MM.1S (cell line): ENCODE measurements at regions not wholly inside any gene's neighbourhood (a gene's known extent, or its start where the extent isn't known, plus 50 kb on each side); places are given as distances from the start of the nearest gene placed in this dataset.

Experiments
- CTCF ChIP-seq: fragments of 300-600 bp; sonication (generic); IDR thresholded peaks from 2 replicates; pipeline ENCODE4 v1.5.1; 2016; ENCODE audit warnings: antibody characterized with exemption, low read length, mixed read lengths
- EZH2phosphoT487 ChIP-seq: fragments of 300-600 bp; sonication (generic); IDR thresholded peaks from 2 replicates; pipeline ENCODE4 v1.6.1; 2018; ENCODE audit warnings: antibody characterized with exemption, low read length

- no peak for TF ChIP-seq EZH2phosphoT487
- TF ChIP-seq CTCF: no peak
These were observed 202.8 kb upstream of the PRSS1 start for GRCh38 chr7:142546452-142546851.
